Activated T-helper 2 cell treated with anti-CD3 and anti-CD28 coated beads, Interferon-gamma antibody, Interleukin-2, Interleukin-4, amounts not matched to agents 10 μg/mL and 5 μg/mL and 100 μg/mL, durations not matched to agents 14 hours and 24 hours and 36 hours (primary cell): ENCODE measurements at regions not wholly inside any gene's neighbourhood (a gene's known extent, or its start where the extent isn't known, plus 50 kb on each side); places are given as distances from the start of the nearest gene placed in this dataset.

ENCODE experiments used
- DNase-seq: peaks from one replicate; pipeline ENCODE4 v3.0.0; 2021; ENCODE audit warnings: low spot score
- H3K27ac Mint-ChIP-seq: one replicate; pipeline ENCODE4 v1.8.0; 2021; ENCODE audit warnings: mixed read lengths
- H3K27me3 Mint-ChIP-seq: one replicate; pipeline ENCODE4 v1.8.0; 2021; ENCODE audit warnings: low read depth, mixed read lengths
- H3K36me3 Mint-ChIP-seq: one replicate; pipeline ENCODE4 v1.8.0; 2021; ENCODE audit warnings: low read depth, mixed read lengths
- H3K4me1 Mint-ChIP-seq: one replicate; pipeline ENCODE4 v1.8.0; 2021; ENCODE audit warnings: low read depth, mixed read lengths
- H3K4me3 Mint-ChIP-seq: one replicate; pipeline ENCODE4 v1.8.0; 2021; ENCODE audit warnings: low read depth, mild to moderate bottlenecking, moderate library complexity, mixed read lengths
- H3K9me3 Mint-ChIP-seq: one replicate; pipeline ENCODE4 v1.8.0; 2021; ENCODE audit warnings: mixed read lengths
- intact Hi-C: fragments of 100-400 bp; cut with micrococcal nuclease; formaldehyde crosslinking; loops from one replicate; pipeline ENCODE4 v1.15.1; 2023

- Mint-ChIP-seq H3K4me1 (no peaks in the 10 kb centered on the region), H3K9me3 (peaks cover 5% of the 10 kb centered on the region), H3K27me3 (peaks cover 3% of the 10 kb centered on the region), H3K27ac (no peak overlapping the region), H3K4me3 (no peak overlapping the region), H3K36me3 (no peaks in the 10 kb centered on the region)
- intact Hi-C loops = no loop called here
- DNase-seq = no peak
Observed at GRCh38 chr13:22735011-22735995, 445.5 kb upstream of the SGCG start.

GRCh38 chr13:22736084-22736767 is 444.6 kb upstream of the SGCG start:
- no peak overlapping the region for H3K27ac Mint-ChIP-seq
- no peaks in the 10 kb centered on the region for H3K36me3 Mint-ChIP-seq
- H3K27me3 Mint-ChIP-seq = peaks cover 3% of the 10 kb centered on the region
- intact Hi-C loops = no loop called here
- no peak overlapping the region for H3K4me3 Mint-ChIP-seq
- no peaks in the 10 kb centered on the region for H3K4me1 Mint-ChIP-seq
- peaks cover 10% of the 10 kb centered on the region for H3K9me3 Mint-ChIP-seq
- no peak for DNase-seq

- Mint-ChIP-seq H3K9me3 (peaks cover 10% of the 10 kb centered on the region), H3K36me3 (no peaks in the 10 kb centered on the region), H3K27ac (no peak overlapping the region), H3K4me3 (no peak overlapping the region), H3K27me3 (peaks cover 3% of the 10 kb centered on the region), H3K4me1 (no peaks in the 10 kb centered on the region)
- intact Hi-C loops = no loop called here
- DNase-seq = no peak
Observed at GRCh38 chr13:22736768-22737092, 444.0 kb upstream of the SGCG start.

- H3K9me3 Mint-ChIP-seq = peaks cover 6% of the 10 kb centered on the region
- intact Hi-C loops = no loop called here
- no peak overlapping the region for H3K27ac Mint-ChIP-seq
- no peaks in the 10 kb centered on the region for H3K36me3 Mint-ChIP-seq
- H3K27me3 Mint-ChIP-seq = peaks cover 3% of the 10 kb centered on the region
- no peak overlapping the region for H3K4me3 Mint-ChIP-seq
- no peak for DNase-seq
- no peaks in the 10 kb centered on the region for H3K4me1 Mint-ChIP-seq
Observed at GRCh38 chr13:22738357-22738756, 442.4 kb upstream of the SGCG start.

GRCh38 chr13:22740264-22740663 is 440.5 kb upstream of the SGCG start:
- H3K27me3 Mint-ChIP-seq = peaks cover 3% of the 10 kb centered on the region
- intact Hi-C loops = no loop called here
- no peaks in the 10 kb centered on the region for H3K36me3 Mint-ChIP-seq
- H3K9me3 Mint-ChIP-seq = peaks cover 6% of the 10 kb centered on the region
- DNase-seq = no peak
- no peaks in the 10 kb centered on the region for H3K4me1 Mint-ChIP-seq
- H3K4me3 Mint-ChIP-seq = no peak overlapping the region
- no peak overlapping the region for H3K27ac Mint-ChIP-seq

GRCh38 chr13:22744688-22745452 is 435.9 kb upstream of the SGCG start:
- no peaks in the 10 kb centered on the region for H3K27me3 Mint-ChIP-seq
- no peak overlapping the region for H3K4me3 Mint-ChIP-seq
- peaks cover 6% of the 10 kb centered on the region for H3K9me3 Mint-ChIP-seq
- intact Hi-C loops = no loop called here
- DNase-seq = no peak
- no peak overlapping the region for H3K27ac Mint-ChIP-seq
- no peaks in the 10 kb centered on the region for H3K36me3 Mint-ChIP-seq
- no peaks in the 10 kb centered on the region for H3K4me1 Mint-ChIP-seq

- peaks cover 24% of the 10 kb centered on the region for H3K9me3 Mint-ChIP-seq
- H3K36me3 Mint-ChIP-seq = no peaks in the 10 kb centered on the region
- no peak overlapping the region for H3K27ac Mint-ChIP-seq
- intact Hi-C loops = no loop called here
- no peaks in the 10 kb centered on the region for H3K4me1 Mint-ChIP-seq
- H3K27me3 Mint-ChIP-seq = no peaks in the 10 kb centered on the region
- no peak for DNase-seq
- no peak overlapping the region for H3K4me3 Mint-ChIP-seq
Observed at GRCh38 chr13:22748866-22749577, 431.8 kb upstream of the SGCG start.

GRCh38 chr13:22749626-22750025 is 431.2 kb upstream of the SGCG start:
- H3K4me3 Mint-ChIP-seq = no peak overlapping the region
- H3K4me1 Mint-ChIP-seq = no peaks in the 10 kb centered on the region
- H3K27ac Mint-ChIP-seq = no peak overlapping the region
- intact Hi-C loops = no loop called here
- H3K27me3 Mint-ChIP-seq = no peaks in the 10 kb centered on the region
- H3K36me3 Mint-ChIP-seq = no peaks in the 10 kb centered on the region
- peaks cover 24% of the 10 kb centered on the region for H3K9me3 Mint-ChIP-seq
- no peak for DNase-seq

- intact Hi-C loops = no loop called here
Observed at GRCh38 chr13:22757530-22758120, 423.2 kb upstream of the SGCG start.

GRCh38 chr13:22758245-22758644 is 422.5 kb upstream of the SGCG start:
- no peaks in the 10 kb centered on the region for H3K4me1 Mint-ChIP-seq
- no peak overlapping the region for H3K4me3 Mint-ChIP-seq
- H3K27ac Mint-ChIP-seq = no peak overlapping the region
- H3K27me3 Mint-ChIP-seq = no peaks in the 10 kb centered on the region
- peaks cover 7% of the 10 kb centered on the region for H3K9me3 Mint-ChIP-seq
- intact Hi-C loops = no loop called here
- no peak for DNase-seq
- no peaks in the 10 kb centered on the region for H3K36me3 Mint-ChIP-seq

More at GRCh38 chr13:22757530-22758120, 423.2 kb upstream of the SGCG start:
- Mint-ChIP-seq H3K4me1 (no peaks in the 10 kb centered on the region), H3K4me3 (no peak overlapping the region), H3K36me3 (no peaks in the 10 kb centered on the region), H3K27me3 (no peaks in the 10 kb centered on the region), H3K9me3 (peaks cover 10% of the 10 kb centered on the region), H3K27ac (no peak overlapping the region)
- DNase-seq = no peak

- Mint-ChIP-seq H3K36me3 (no peaks in the 10 kb centered on the region), H3K9me3 (no peaks in the 10 kb centered on the region), H3K4me1 (no peaks in the 10 kb centered on the region), H3K27me3 (no peaks in the 10 kb centered on the region), H3K4me3 (no peak overlapping the region), H3K27ac (no peak overlapping the region)
- no peak for DNase-seq
- intact Hi-C loops = no loop called here
Observed at GRCh38 chr13:22761709-22762108, 419.1 kb upstream of the SGCG start.

GRCh38 chr13:22765547-22765946 is 415.2 kb upstream of the SGCG start:
- H3K27ac Mint-ChIP-seq = no peak overlapping the region
- no peak overlapping the region for H3K4me3 Mint-ChIP-seq
- peaks cover 2% of the 10 kb centered on the region for H3K9me3 Mint-ChIP-seq
- no peaks in the 10 kb centered on the region for H3K4me1 Mint-ChIP-seq
- H3K36me3 Mint-ChIP-seq = no peaks in the 10 kb centered on the region
- intact Hi-C loops = no loop called here
- no peaks in the 10 kb centered on the region for H3K27me3 Mint-ChIP-seq
- no peak for DNase-seq
